Stimulated activated memory B cell treated with anti-CD40 and anti-IgM and Interleukin-4, amounts not matched to agents 10 μg/mL and 1 μg/mL and 100 μg/mL, for 72 hours (primary cell): ENCODE measurements at regions not wholly inside any gene's neighbourhood (a gene's known extent, or its start where the extent isn't known, plus 50 kb on each side); places are given as distances from the start of the nearest gene placed in this dataset.

ENCODE experiments used
- ATAC-seq: fragments of 150-1000 bp; cut with Tn5 transposase; 2 replicates; pipeline ENCODE4 v1.10.0; 2021
- H3K27ac Mint-ChIP-seq: one replicate; pipeline ENCODE4 v1.8.0; 2022; ENCODE audit warnings: mild to moderate bottlenecking, mixed read lengths
- H3K27me3 Mint-ChIP-seq: one replicate; pipeline ENCODE4 v1.8.0; 2022; ENCODE audit warnings: mixed read lengths
- H3K36me3 Mint-ChIP-seq: one replicate; pipeline ENCODE4 v1.8.0; 2022; ENCODE audit warnings: mixed read lengths
- H3K4me1 Mint-ChIP-seq: one replicate; pipeline ENCODE4 v1.8.0; 2022; ENCODE audit warnings: mixed read lengths
- H3K4me3 Mint-ChIP-seq: one replicate; pipeline ENCODE4 v1.8.0; 2022; ENCODE audit warnings: mild to moderate bottlenecking, moderate library complexity, mixed read lengths
- H3K9me3 Mint-ChIP-seq: one replicate; pipeline ENCODE4 v1.8.0; 2022; ENCODE audit warnings: mixed read lengths

DNA sequence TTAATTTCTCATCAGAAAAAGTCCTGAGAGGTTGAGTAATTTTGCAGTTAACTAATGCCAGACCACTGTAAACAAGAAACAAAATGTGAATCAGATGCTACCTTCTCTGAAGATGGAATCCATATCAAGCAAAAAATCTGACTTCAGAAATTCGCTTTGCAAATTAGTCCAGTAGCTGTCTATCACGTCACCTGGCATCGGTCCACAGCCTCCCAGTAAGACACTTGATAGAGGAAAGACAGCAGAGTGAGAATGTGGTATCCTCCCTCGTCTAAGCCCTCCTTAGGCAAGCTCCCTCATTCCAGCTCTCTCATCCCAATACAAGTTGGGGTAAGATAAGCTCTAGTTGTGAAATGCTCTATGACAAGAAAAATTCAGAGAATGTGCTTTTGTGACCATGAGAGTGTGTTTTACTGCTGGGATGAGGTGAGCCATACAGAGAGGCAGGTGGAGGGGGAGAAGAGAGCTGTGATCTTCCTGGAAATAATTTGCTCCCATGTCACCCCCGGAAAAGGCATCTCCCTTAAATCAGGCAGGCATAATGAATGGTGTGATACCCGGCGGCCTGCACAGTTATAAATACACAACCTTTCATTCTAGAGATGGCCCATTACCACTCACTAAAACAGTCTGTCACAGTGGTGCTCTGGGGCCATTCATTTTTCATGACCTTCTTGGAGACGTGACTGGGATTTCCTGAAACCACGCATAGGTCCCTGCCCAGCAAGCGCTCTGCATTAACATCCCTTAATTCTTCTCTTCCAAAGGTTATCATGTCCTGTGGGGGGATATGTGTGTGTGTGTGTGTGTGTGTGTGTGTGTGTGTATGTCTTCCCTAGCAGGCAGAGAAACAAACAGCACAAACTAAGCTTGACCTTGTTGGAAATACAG, 602.0 kb upstream of the KCNMB2 start:
- no peaks in the 10 kb centered on the region for H3K9me3 Mint-ChIP-seq
- H3K27me3 Mint-ChIP-seq = no peaks in the 10 kb centered on the region
- ATAC-seq = peak; percentile 38
- no peaks in the 10 kb centered on the region for H3K36me3 Mint-ChIP-seq
- no peaks in the 10 kb centered on the region for H3K4me1 Mint-ChIP-seq
- H3K4me3 Mint-ChIP-seq = no peak overlapping the region
- H3K27ac Mint-ChIP-seq = no peak overlapping the region

DNA sequence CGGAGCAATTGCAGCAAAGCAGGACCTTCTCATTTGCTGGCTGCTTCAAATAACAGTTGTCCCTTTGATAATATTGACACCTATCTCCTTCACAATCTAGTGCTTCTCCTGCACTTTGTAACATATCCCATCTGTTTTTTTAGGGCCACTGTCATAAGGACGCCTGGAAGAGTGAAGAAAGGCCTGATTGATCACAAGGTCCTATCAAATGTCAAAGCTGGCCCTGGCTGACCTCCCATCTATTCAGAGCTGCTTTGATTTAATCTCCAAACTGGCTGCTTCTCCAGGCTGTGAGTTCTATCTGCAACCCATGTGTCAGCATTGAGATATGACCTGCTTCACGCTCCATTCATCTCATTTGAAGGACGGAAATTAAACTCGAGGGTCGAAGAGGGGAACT, 601.2 kb upstream of the KCNMB2 start:
- no peak for ATAC-seq
- no peak overlapping the region for H3K27ac Mint-ChIP-seq
- no peaks in the 10 kb centered on the region for H3K9me3 Mint-ChIP-seq
- H3K27me3 Mint-ChIP-seq = peaks cover 3% of the 10 kb centered on the region
- H3K36me3 Mint-ChIP-seq = no peaks in the 10 kb centered on the region
- H3K4me1 Mint-ChIP-seq = no peaks in the 10 kb centered on the region
- no peak overlapping the region for H3K4me3 Mint-ChIP-seq

DNA sequence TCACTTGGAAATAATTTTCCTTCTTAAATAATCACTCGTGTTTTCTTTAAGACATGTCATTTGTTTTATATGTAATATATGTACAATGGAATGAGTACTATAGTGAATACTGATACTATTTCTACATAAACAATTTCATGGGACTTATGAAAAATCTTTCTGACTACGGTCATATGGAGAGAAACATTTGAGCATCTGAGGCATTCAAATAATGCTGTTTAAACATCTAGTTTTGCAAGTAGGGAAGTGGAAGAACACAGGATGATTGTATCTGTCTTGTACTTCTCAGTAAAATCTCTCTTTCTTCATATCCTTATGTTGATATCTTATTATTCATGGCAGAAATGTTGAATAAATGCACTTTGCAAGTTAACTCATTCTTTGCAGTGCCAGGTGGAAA, 599.5 kb upstream of the KCNMB2 start:
- Mint-ChIP-seq H3K4me1 (no peaks in the 10 kb centered on the region), H3K27ac (no peak overlapping the region), H3K27me3 (peaks cover 10% of the 10 kb centered on the region), H3K36me3 (no peaks in the 10 kb centered on the region), H3K4me3 (no peak overlapping the region), H3K9me3 (no peaks in the 10 kb centered on the region)
- ATAC-seq = no peak

DNA sequence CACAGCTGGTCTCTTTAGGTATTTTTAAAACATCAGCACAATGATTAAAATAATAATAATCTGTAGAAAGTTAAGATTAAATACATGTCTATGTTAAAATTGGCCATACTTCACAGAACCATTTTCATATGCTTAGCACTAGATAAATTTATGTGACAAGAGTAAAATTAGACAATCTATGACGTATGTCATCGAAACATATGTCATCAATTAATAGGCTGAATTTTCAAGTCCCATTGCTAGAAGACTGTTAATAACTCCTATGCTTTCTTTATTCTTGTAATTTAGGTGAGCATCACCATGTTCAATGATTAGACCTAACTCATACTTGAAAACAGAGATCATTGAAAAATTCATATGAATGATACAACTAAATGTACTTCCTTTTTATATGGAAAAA, 593.3 kb upstream of the KCNMB2 start:
- Mint-ChIP-seq H3K4me3 (no peak overlapping the region), H3K36me3 (no peaks in the 10 kb centered on the region), H3K27ac (no peak overlapping the region), H3K9me3 (peaks cover 4% of the 10 kb centered on the region), H3K4me1 (peaks cover 13% of the 10 kb centered on the region), H3K27me3 (peaks cover 10% of the 10 kb centered on the region)
- ATAC-seq = no peak

DNA sequence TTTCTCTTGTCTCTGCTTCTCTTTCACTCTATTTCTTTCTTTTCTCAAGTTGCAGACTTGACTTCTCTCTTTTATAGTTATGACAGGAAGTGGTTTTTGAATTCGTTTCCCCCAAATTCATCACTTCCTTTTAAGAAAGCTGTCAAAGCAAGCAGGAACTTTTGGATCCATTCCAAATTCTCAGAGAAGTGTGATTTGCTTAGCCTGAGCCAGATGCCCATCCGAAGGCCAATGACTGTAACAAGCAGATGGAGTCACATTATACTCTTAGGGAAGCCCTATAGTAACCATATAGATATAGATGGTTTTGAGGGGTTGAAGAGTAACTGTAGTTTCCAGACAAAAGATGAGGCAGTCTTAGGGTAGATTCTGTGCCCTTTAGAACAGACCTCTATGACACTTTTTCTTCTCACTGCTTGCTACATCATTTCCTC, 592.0 kb upstream of the KCNMB2 start:
- Mint-ChIP-seq H3K4me3 (no peak overlapping the region), H3K4me1 (peaks cover 13% of the 10 kb centered on the region), H3K27ac (no peak overlapping the region), H3K36me3 (no peaks in the 10 kb centered on the region), H3K27me3 (peaks cover 10% of the 10 kb centered on the region), H3K9me3 (peaks cover 4% of the 10 kb centered on the region)
- ATAC-seq = no peak

DNA sequence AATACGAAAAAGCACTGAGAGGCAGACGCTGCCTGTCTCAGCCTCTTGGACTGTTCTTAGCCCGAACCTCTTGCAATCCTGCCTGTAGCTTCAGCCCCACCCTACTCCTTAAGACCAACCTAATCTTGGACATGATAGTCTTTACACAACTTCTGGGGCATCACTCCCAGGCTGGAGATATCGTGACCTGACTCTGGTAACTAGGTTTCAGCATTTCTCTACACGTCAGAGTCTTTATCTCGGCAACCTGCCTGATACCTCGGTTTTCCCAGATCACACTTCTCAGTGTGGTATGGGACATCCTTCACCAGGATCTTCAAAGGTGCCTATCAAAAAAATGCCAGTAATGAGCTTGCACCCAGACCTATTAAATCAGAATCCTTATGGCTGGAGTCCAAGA, 590.2 kb upstream of the KCNMB2 start:
- no peaks in the 10 kb centered on the region for H3K36me3 Mint-ChIP-seq
- H3K9me3 Mint-ChIP-seq = peaks cover 4% of the 10 kb centered on the region
- H3K27ac Mint-ChIP-seq = no peak overlapping the region

DNA sequence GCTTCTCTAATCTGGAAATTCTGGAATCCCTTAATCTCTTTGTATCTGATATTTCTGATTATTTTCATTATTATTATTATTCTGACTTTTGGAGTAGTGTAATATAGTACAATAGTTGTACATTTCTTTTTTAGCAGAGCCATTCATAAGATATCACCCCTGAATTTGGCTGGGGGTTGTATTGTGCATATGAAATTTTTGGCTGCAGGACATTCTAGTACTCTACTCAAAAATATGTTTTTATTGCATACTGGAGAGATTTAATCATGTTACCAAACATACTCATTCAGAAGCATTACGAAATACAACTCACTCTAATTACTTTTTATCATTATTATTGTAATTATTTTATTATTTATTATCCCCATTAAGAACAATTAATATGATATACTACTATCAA, 589.7 kb upstream of the KCNMB2 start:
- H3K9me3 Mint-ChIP-seq = peaks cover 4% of the 10 kb centered on the region
- peaks cover 3% of the 10 kb centered on the region for H3K27me3 Mint-ChIP-seq
- ATAC-seq = no peak
- H3K4me1 Mint-ChIP-seq = peaks cover 13% of the 10 kb centered on the region
- no peaks in the 10 kb centered on the region for H3K36me3 Mint-ChIP-seq
- no peak overlapping the region for H3K4me3 Mint-ChIP-seq
- H3K27ac Mint-ChIP-seq = no peak overlapping the region

More for the DNA sequence above, 590.2 kb upstream of the KCNMB2 start:
- no peak for ATAC-seq
- Mint-ChIP-seq H3K27me3 (no peaks in the 10 kb centered on the region), H3K4me3 (no peak overlapping the region), H3K4me1 (peaks cover 13% of the 10 kb centered on the region)

DNA sequence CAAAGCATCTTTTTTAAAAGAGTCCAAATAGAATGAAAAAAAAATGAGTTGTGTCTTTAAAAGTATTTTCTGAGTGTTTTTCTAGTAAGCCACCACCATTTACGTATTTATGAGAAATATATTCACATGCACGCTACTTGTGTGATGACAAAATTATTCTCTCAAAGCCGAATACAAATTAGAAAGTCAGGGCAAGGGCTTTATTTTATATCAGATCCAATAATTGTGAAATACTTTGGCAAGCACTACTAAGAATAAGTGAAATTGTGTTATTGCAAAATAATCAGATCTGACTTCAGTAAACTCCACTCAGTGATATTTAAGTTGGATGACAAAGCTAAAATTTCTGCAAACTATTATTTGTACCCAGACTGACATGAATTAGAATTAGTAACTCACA, 589.3 kb upstream of the KCNMB2 start:
- H3K4me1 Mint-ChIP-seq = peaks cover 13% of the 10 kb centered on the region
- no peak for ATAC-seq
- H3K36me3 Mint-ChIP-seq = no peaks in the 10 kb centered on the region
- peaks cover 4% of the 10 kb centered on the region for H3K9me3 Mint-ChIP-seq
- no peak overlapping the region for H3K4me3 Mint-ChIP-seq
- H3K27me3 Mint-ChIP-seq = peaks cover 8% of the 10 kb centered on the region
- H3K27ac Mint-ChIP-seq = no peak overlapping the region

DNA sequence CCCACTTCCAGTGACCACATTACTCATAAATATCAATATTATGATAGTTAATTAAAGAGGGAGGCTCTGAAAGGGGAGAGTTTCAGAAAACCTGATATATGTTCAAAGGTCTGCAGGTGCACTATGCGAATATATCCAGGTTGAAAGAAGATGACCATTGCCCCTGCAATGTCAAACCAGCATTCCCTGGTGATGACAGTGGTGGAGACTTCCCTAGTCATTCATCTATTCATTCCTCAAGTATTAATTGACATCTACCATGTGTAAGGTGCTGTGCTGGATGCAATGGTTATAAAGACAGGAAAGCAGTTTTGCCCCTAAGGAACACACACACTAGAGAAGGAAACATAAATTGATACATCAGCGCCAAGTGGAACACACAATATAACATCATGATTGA, 588.3 kb upstream of the KCNMB2 start:
- H3K9me3 Mint-ChIP-seq = peaks cover 4% of the 10 kb centered on the region
- no peak for ATAC-seq
- H3K27ac Mint-ChIP-seq = no peak overlapping the region
- peaks cover 13% of the 10 kb centered on the region for H3K4me1 Mint-ChIP-seq
- H3K36me3 Mint-ChIP-seq = no peaks in the 10 kb centered on the region
- peaks cover 16% of the 10 kb centered on the region for H3K27me3 Mint-ChIP-seq
- no peak overlapping the region for H3K4me3 Mint-ChIP-seq

DNA sequence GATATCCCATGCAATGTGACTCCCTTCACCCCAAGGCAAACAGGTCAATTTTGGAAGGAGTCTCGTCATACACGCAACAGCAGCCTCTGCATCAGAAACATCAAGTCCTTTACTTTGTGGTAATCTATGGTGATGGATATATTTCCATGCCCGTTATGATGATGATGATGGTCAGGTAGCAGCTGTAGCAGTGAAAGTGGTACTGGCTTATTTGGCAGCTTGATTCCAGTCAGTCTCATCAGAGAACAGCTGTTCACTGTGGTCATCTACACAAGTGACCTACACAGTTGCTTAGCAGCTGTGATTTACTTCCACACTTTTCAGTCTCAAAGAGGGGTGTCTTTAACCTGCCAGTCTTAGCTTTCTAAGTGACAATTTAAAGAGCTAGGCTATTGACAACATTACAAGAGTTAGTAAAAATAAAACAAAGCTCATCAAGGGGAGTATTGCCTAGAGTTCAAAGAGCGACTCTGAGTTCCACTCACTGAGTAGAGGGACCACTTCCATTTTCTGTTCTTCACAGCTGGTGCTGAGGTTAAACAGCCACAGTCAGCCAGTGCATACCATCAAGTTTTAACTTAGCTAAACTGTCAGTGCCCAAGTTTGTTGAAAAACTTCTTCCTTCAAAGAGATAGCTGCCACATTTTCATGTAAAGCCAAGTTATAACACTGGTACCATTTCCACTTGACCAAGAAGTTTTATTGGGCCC, 587.4 kb upstream of the KCNMB2 start:
- Mint-ChIP-seq H3K27ac (no peak overlapping the region), H3K4me3 (no peak overlapping the region), H3K27me3 (peaks cover 16% of the 10 kb centered on the region), H3K36me3 (no peaks in the 10 kb centered on the region), H3K4me1 (peaks cover 10% of the 10 kb centered on the region), H3K9me3 (peaks cover 4% of the 10 kb centered on the region)
- peak; percentile 41 for ATAC-seq

DNA sequence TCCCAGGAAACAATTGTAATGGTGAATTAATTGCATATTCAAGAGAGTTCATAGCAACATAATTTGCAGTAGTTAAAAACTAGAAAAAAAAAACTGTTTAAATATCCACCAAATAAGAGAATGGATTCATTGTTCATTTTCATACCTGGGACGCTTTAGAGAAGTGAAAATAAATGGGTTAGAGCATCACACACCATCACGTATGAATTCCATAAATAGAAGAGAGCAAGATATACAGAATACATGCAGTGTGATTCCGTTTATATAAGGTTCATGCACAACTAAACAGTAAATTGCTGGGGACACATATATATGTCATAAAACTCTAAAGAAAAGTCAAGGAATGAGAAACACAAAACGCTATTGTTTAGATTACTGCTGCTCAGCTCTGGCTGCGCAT, 577.0 kb upstream of the KCNMB2 start:
- H3K36me3 Mint-ChIP-seq = no peaks in the 10 kb centered on the region
- no peak overlapping the region for H3K4me3 Mint-ChIP-seq
- no peaks in the 10 kb centered on the region for H3K4me1 Mint-ChIP-seq
- peaks cover 8% of the 10 kb centered on the region for H3K27me3 Mint-ChIP-seq
- no peak overlapping the region for H3K27ac Mint-ChIP-seq
- no peak for ATAC-seq
- no peaks in the 10 kb centered on the region for H3K9me3 Mint-ChIP-seq

DNA sequence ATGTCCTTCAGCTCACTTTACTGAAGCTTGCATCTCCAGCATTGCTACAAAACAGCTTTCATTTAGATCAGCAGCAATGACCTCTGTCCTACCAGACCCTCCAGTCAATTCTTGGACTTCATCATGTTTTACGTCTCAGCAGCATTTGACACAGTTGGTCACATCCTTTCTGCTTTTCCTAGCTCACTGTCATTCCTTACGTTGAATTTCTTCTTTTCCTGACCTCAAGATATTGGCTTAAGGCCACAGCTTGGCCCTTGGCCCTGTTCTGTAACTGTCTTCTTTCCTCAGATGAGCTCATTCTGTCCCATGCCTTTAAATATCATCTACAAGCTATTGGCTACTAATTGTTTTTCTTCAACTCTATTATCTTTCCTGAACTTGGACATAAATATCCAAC, 576.2 kb upstream of the KCNMB2 start:
- Mint-ChIP-seq H3K4me1 (no peaks in the 10 kb centered on the region), H3K27ac (no peak overlapping the region), H3K36me3 (no peaks in the 10 kb centered on the region), H3K27me3 (peaks cover 14% of the 10 kb centered on the region), H3K9me3 (no peaks in the 10 kb centered on the region), H3K4me3 (no peak overlapping the region)
- no peak for ATAC-seq

DNA sequence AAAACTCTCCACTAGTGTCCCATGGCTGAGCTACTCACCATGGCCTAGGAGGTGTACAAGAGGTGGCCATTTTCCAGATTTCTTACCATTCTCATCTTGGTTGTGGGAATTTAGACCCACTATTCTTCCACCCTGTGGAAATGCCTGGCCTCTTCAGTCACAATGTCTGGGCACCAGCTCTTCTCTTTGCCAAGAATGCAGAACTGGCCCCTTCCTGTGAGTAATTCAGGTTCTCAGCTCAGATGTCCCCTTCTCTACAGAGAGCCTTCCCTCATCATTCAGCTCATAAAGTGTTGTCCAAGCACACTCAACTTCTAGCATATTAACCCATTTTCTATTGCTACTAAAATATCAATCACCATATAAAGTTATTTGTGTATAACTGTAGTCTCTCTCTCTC, 575.5 kb upstream of the KCNMB2 start:
- H3K27ac Mint-ChIP-seq = no peak overlapping the region
- H3K4me3 Mint-ChIP-seq = no peak overlapping the region
- peak; percentile 57 for ATAC-seq
- H3K4me1 Mint-ChIP-seq = no peaks in the 10 kb centered on the region
- no peaks in the 10 kb centered on the region for H3K9me3 Mint-ChIP-seq
- H3K27me3 Mint-ChIP-seq = peaks cover 18% of the 10 kb centered on the region
- no peaks in the 10 kb centered on the region for H3K36me3 Mint-ChIP-seq

DNA sequence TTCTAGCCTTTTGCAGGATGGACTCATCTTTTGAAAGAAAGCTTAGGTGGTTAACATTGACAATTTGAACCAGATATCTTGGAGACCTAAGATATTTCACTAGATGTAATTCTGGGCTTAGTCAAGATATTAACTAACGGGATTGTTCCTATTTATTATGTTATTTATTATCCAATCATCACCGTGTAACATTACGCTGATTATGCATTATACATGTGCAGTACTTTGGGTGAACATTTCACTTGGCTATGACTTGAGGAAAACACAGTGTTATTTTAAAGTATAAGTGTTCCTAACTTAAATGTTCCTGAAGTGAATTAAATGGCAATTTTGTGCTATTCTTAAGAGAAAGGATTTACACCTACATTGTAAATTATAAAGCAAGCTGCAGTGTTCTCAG, 574.5 kb upstream of the KCNMB2 start:
- Mint-ChIP-seq H3K36me3 (no peaks in the 10 kb centered on the region), H3K27ac (no peak overlapping the region), H3K9me3 (no peaks in the 10 kb centered on the region), H3K4me3 (no peak overlapping the region), H3K27me3 (peaks cover 18% of the 10 kb centered on the region), H3K4me1 (no peaks in the 10 kb centered on the region)
- ATAC-seq = no peak

DNA sequence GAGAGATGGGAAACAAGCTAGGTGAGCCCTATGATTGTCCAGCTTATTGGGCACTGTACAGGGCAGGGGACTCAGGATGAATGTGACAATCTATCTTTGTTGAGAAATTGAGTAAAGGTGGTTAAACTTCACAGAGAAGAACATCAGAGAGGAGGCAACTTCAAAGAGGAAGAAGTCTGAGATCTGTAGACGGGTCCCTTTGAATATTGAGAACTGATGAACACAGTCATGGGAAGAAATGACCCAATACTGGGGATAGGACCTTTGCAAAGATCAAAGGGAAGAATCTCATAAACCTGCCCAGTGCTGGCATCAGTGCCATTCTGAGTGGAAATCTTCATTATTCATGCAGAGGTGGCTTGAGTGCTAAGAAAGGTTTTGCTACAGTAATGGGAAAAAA, 569.7 kb upstream of the KCNMB2 start:
- peaks cover 10% of the 10 kb centered on the region for H3K27me3 Mint-ChIP-seq
- no peaks in the 10 kb centered on the region for H3K9me3 Mint-ChIP-seq
- H3K4me1 Mint-ChIP-seq = no peaks in the 10 kb centered on the region
- H3K4me3 Mint-ChIP-seq = no peak overlapping the region
- ATAC-seq = no peak
- H3K27ac Mint-ChIP-seq = no peak overlapping the region
- no peaks in the 10 kb centered on the region for H3K36me3 Mint-ChIP-seq

DNA sequence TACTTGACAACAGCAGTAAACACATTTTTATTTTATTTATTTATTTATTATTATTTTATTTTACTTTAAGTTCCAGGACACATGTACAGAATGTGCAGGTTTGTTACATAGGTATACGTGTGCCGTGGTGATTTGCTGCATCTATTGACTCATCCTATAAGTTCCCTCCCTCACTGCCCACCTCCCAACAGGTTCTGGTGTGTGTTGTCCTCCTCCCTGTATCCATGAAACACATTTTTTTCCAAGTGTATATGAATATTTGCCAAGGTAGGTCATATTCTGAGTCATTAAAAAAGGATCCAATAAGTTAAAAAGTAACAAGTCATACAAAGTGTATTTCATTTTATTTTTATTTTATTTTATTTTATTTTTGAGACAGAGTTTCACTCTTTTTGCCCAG, 567.3 kb upstream of the KCNMB2 start:
- Mint-ChIP-seq H3K4me3 (no peak overlapping the region), H3K9me3 (no peaks in the 10 kb centered on the region), H3K27ac (no peak overlapping the region), H3K36me3 (no peaks in the 10 kb centered on the region), H3K4me1 (no peaks in the 10 kb centered on the region), H3K27me3 (peaks cover 10% of the 10 kb centered on the region)
- no peak for ATAC-seq
